ENCODE measurements at regions not wholly inside any gene's neighbourhood (a gene's known extent, or its start where the extent isn't known, plus 50 kb on each side); places are given as distances from the start of the nearest gene placed in this dataset.

GRCh38 chr2:5867056-5867455, 174.9 kb downstream of the SOX11 start:
- no peak for TF ChIP-seq CTCF (IDR thresholded peaks at IDR 0.05)
- no peak for TF ChIP-seq POLR2A (IDR thresholded peaks at IDR 0.05)

All from esophagus squamous epithelium (tissue), 4 donors.